Endothelial cell of hepatic sinusoid (primary cell): ENCODE measurements at regions not wholly inside any gene's neighbourhood (a gene's known extent, or its start where the extent isn't known, plus 50 kb on each side); places are given as distances from the start of the nearest gene placed in this dataset.
"Not testable (repeated sequence)": the region's sequence is repeated elsewhere in the genome, so short reads cannot be mapped to it uniquely, and the experiment has no call there.

Source experiments
- in situ Hi-C: cut with HindIII; loops from 2 replicates; pipeline ENCODE4 v1.10.0; 2017; ENCODE audit warnings: low sequenced_read_pairs

DNA sequence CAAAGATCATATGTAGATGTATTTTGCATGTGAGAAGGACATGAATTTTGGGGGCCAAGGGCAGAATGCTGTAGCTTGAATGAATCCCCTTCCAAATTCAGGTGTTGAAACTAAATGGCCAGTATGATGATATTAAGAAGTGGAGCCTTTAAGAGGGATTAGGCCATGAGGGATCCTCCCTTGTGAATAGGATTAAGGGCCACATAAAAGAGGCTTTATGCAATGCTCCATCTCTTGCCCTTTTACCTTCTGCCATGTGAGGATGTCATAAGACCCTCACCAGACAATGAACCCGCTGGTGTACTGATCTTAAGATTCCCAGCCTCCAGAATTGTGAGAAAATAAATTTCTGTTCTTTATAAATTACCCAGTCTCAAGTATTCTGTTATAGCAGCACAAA is 206.1 kb downstream of the YTHDC2 start:
- in situ Hi-C loops, result no loop called here

DNA sequence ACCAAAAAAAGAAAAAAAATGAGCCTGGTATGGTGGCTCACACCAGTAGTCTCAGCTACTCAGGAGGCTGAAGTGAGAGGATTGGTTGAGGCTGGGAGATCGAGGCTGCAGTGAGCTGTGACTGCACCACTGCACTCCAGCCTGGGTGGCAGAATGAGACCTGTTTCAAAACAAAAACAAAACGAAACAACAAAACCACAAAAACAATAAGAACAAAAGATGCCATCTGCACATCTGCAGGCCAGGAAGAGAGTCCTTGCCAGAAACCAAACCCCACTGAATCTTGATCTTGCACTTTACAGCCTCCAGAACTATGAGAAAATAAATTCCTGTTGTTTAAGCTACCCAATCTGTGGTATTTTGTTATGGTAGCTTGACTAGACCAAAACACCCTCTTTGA is 207.7 kb downstream of the YTHDC2 start:
- in situ Hi-C loops, result no loop called here

DNA sequence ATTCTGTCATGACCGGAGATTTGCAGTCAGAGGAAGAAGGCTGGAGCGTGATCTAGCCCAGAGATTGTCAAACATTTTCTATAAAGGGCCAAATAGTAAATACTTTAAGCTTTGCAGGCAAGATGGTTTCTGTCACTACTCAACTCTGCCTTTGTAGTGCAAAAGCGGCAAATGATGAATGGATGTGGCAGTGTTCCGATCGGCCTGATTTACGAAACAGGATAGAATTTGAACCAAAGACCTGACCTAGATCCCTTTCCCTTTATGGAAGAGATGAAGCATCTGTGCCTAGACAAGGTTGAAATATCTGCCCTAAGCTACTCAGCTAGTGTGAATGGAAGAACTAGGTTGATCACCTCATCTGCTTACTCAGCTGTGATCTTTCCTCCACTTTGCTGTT is 209.5 kb downstream of the YTHDC2 start:
- in situ Hi-C loops, result no loop called here

DNA sequence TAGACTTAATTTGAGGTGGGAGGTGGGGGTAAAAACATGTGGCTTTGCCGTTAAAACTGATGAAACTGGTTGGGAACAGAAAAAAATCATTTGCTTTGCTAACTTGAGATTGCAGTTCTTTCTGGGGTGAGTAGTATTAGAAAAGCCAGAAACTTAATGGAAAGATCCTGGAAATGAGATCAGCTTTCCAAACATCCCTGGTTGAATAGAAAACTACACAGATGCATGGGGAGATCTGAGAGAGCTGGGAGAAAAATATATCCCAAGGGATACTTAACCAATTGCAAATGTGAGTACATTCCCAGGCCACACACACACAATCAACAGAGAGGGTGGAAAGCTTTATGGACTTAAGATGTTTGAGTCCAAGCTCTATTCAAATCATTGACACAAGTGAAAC is 222.3 kb downstream of the YTHDC2 start:
- in situ Hi-C loops, result no loop called here

DNA sequence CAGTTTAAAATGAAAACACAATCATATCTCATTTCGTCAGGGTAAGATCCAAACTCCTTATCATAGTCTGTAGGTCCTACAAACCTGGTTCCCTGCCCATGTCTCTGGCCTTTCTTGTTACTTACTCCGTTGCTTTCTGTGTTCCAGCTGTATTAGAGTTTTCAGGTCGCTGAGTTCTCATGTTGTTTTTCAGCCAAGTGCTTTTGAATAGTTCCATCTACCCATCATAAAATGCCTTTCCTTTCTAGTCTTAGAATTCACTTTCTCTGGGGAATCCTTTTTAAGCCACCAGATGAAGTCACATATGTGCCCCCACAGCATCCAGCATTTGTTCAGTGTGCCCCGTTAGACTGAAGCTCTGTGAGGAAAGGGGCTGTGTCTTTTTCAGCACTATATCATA is 228.7 kb downstream of the YTHDC2 start:
- in situ Hi-C loops, result no loop called here

DNA sequence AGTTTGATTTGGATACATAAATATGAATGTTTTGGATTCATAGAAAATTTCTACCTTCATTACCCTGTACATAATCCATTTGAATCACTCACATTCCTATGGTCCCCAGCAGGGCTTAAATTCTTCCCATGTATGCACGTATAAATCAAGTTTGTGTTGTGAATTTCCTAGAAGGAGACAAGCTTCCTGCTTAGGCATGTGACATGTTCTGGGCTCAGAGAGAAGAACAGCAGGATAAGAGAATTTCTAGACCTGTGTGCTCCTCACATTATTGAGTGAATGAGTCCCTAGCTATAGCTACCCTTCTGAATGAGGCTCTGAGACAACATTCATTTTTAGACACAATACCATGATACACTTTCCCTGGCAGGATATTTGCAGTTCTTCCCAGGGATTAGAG is 229.1 kb downstream of the YTHDC2 start:
- in situ Hi-C loops, result no loop called here

DNA sequence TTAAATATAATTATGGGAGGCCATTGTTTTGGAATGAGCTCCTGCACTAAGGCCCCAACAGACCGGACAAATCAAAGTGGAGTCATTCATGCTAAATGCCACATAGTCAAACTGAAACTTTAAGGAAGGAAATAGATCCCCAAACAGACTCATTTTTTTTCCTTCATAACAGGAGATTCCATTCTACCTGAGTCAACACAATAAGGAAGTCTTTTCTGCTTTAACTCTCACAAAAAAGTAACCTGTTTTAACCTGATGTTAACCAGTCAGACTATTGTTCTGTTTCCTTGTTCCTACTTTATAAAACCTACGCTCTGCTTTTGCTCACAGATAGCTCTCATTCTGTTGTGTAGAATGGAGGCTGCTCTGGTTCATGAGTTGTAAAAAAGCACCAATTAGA is 234.9 kb downstream of the YTHDC2 start:
- in situ Hi-C loops, result no loop called here

DNA sequence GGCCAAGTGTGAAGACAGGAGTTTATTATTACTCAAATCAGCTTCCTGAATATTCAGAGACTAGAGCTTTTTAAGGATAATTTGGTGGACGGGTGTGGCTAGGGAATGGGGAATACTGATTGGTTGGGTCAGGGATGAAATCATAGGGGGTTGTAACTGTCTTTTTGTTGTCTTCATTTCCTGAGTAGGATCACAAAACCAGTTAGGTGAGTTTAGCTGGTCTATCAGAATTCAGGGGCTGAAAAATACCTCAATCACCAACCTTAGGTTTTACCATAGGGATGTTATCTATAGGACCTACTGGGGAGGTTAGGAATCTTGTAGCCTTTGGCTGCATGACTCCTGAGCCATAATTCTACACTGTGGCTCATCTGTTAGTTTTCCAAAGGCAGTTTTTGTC is 235.8 kb downstream of the YTHDC2 start:
- in situ Hi-C loops, result no loop called here

DNA sequence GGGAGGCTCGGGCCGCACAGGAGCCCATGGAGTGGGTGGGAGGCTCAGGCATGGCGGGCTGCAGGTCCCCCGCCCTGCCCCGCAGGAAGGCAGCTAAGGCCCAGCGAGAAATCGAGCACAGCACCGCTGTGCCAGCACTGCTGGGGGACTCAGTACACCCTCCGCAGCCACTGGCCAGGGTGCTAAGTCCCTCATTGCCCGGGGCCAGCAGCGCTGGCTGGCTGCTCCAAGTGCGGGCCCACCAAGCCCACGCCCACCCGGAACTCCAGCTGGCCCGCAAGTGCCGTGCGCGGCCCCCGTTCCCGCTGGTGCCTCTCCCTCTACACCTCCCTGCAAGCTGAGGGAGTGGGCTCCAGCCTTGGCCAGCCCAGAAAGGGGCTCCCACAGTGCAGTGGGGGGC is 239.7 kb downstream of the YTHDC2 start:
- in situ Hi-C loops, result not testable (repeated sequence)

DNA sequence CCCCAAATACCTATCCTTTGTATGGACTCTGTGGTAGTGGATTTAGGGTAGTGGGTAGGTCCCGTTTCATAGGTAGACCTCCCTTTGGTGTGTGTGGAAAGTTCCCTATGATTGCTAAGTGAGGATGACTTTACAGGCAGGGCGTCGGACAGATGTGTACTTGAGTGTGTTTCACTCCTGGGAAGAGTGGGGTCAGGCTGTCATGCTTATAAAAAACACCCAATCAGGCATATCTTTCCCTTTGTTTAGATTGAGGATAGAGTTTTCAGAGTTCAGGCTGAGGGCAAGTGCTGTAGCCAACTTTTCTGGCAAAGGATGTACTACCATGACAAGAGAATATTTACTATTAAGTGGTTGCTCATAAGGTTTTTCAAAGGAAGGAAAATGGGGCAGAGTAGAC is 242.0 kb downstream of the YTHDC2 start:
- in situ Hi-C loops, result loop anchor here (5.0 kb wide), 1 partner anchor 103 kb away; no protein-coding TSS in a partner anchor

DNA sequence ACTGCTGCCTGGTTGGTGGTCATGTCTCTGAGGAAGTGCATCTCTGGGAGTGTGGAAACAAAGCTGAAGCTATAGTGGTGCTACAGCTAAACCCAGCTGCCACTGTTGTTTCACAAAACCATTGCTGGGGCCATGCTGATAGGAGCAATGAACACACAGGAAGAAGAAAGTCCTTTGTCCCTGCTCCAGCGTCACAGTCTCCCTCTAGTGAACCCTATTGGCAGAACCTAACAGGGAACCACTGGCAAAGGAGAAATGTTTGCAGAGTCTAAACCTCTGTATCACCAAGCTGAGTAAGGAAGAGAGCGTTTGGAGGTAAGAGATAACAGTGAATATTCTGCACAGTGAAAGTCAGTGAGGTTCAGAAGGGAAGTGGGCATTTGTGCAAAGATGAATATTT is 244.0 kb downstream of the YTHDC2 start:
- in situ Hi-C loops, result loop anchor here (5.0 kb wide), 1 partner anchor 105 kb away; no protein-coding TSS in a partner anchor

DNA sequence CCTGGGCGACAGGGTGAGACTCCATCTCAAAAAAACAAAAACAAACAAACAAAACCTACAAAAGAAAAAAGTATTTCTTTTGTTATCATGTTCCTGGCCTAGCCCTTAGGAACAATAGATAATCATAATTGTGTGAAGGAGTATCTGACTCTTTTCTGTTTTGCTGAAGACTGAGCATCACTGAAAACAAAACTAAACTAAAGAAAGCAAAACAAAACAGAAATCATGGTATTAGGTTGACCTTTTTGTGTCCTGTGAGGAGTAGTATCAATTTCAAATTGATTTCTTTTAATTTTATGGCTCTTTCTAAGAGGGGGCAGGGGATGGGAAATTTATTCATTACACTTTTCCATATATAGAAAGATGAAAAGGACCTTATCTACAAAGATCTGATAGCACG is 246.0 kb downstream of the YTHDC2 start:
- in situ Hi-C loops, result loop anchor here (5.0 kb wide), 1 partner anchor 107 kb away; no protein-coding TSS in a partner anchor

DNA sequence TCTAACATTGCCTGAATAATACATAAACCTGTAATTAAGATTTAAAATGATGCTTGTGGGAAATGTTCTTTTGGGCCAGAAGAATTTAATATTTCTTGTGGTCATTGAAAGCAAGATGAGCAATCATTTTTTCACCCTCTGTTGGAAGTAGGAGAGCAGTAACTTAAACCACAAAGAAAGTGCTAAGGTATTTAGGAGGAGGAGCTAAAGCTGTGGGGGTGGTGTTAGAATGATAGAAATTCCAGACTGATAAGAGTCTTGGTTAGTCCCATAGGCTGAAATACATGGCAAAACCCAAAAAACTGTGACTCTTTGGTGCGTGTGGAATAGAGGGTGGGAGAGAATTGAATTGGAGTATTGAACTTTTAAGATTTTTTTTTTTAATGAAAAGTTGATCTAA is 247.0 kb downstream of the YTHDC2 start:
- in situ Hi-C loops, result no loop called here

DNA sequence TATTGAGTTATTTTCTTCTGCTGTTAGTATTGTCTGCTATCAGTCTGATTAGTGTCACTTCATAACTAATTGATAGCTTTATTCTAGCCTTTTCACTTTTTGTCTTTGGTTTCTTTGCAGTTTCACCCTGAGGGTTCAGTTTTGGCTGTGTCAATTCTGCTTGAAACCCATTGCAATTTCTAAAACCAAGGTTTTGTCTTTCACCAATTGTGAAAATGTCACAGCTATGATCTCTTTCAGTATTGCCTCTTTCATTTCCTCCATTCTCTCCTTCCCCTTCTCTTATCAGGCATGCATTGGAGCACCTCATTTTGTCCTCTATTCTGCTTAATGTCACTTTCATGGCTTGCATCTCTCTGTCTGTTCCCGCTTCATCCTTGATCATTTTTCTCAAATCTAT is 248.1 kb downstream of the YTHDC2 start:
- in situ Hi-C loops, result no loop called here

DNA sequence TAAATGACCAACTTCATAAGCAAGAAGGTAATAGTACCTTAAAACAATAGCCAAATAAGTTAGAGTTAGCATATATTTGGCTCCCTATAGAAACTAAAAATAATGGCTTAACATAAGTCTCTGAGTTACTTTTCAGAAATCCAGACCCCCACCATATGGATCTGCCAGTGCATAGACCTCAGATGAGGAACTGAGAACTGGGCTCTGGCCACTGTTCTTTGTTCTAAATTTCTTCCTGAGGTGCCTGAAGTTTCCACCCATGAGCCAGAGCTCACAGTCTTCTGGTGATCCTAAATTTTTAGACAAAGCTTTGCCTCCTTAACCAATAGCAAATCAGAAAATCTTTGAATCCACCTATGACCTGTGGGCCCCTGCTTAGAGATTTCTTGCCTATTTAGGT is 250.9 kb downstream of the YTHDC2 start:
- in situ Hi-C loops, result no loop called here

DNA sequence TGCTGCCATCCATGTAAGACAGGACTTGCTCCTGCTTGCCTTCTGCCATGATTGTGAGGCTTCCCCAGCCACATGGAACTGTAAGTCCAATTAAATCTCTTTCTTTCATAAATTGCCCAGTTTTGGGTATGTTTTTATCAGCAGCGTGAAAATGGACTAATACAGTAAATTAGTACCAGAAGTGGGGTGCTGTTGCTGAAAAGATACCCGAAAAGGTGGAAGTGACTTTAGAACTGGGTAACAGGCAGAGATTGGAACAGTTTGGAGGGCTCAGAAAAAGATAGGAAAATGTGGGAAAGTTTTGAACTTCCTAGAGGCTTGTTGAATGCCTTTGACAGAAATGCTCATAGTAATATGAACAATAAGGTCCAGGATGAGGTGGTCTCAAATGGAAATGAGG is 253.3 kb downstream of the YTHDC2 start:
- in situ Hi-C loops, result not testable (repeated sequence)

DNA sequence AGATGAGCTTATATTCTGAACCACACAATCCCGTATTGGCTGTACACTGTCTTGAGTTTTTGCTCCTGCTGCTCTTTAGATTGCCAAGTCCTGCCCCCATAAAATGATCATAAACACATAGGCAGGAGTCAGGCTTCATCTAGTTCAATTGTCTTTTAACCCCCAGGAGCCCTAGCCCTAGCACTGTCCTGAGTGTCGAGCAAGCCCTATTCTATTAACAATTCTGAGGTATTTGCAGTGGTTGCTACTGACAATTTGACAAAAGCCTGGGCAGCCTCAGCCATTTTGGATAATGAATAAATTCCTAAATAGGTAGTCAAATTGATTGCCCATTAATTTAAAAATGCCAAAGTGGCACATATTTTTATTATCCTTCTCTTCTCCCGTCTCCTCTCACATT is 257.2 kb downstream of the YTHDC2 start:
- in situ Hi-C loops, result no loop called here

DNA sequence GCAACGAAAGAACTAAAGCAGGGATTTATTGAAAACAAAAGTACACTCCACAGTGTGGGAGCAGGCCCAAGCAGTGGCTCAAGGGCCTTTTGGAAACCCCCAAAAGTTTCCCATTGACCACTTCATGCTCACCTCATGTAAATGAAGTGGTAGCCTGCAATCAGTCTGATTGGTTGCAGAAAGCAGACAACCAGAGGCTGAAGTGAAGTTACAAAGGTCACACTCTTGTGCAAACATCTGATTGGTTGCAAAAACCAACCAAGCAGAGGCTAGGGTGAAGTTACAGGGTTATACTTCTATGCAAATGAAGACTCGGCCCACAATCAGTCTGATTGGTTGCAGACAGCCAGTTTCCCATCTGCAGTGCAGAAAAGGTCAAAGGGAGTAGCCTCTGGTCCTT is 258.0 kb downstream of the YTHDC2 start:
- in situ Hi-C loops, result no loop called here

DNA sequence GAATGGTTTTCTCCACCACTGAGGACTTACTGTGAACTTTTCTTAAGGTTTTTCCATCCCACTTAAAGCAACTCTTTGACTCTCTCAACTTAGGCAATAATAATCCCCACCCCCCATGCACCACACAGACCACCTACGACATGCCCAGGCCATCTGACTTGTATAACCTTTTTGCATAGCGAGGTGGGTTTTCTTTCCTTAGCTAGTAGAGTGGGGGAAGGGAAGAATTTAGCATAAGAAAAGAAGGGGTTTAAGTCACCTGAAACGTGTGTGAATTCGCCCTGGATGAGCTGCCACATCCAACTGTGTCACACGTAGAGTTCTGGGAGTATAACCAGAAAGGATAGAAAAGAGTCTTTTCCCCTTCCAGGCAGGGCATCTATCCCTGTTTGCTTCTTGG is 262.7 kb downstream of the YTHDC2 start:
- in situ Hi-C loops, result no loop called here

DNA sequence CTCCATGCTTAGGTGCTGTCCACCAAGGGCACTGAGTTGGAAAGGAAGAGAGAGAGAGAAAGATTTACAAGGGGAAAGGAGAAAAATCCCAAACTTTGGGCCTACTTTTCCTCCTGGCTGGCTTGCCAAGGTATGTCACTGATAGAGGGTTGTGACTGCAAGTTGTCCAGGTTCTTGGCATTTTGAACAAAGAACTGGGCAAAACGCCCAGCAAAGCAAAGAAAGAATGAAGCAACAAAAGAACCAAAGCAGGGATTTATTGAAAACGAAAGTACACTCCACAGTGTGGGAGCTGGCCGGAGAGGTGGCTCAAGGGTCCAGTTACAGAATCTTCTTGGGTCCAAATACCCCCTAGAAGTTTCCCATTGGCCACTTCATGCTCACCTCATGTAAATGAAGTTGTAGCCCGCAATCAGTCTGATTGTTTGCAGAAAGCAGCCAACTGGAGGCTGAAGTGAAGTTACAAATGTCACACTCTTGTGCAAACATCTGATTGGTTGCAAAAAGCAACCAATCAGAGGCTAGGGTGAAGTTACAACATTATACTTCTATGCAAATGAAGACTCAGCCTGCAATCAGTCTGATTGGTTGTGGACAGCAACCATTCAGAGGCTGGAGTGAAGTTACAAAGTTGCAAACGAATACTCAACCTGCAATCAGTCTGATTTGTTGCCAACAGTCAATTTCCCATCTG is 263.5 kb downstream of the YTHDC2 start:
- in situ Hi-C loops, result no loop called here

DNA sequence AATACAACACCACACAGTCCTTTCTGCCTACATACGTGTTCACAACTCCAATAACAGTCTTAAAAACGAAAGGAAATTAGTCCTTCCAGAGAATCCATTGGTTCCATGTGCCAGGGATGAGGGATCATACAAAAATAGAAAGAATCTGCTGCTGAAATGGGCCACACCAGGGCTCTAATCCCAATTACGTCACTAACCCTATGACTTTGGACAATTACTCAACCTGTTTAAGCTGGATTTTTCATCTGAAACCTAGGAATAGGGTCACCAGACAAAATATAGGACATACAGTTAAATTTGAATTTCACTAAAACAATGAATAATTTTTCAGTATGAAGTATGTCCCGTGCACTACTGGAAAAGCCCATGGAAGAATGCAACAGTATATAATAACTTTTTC is 264.7 kb downstream of the YTHDC2 start:
- in situ Hi-C loops, result no loop called here

DNA sequence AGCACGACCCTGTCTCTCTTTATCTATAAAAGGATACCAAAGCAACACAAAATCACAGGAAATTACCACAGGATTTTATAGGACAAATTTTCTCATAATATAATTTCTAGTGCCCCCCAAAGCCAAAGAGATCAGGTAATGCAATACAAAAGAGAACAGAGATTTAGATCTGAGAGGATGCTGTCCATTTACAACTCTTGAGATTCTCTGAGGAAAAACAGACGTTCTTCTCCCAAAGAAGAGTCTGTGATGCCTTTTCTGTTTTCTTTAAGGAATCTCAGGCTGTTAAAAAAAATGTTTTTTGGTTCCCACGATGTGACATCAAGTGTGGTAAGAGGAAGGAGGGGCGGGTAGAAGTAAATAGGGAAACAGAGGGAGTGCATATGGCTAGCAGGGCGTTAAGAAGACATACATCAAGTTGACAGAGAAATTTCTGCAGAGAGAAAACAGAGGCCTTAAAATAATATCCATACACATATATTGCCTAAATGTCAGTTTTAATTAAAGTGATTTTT is 274.7 kb downstream of the YTHDC2 start:
- in situ Hi-C loops, result no loop called here

DNA sequence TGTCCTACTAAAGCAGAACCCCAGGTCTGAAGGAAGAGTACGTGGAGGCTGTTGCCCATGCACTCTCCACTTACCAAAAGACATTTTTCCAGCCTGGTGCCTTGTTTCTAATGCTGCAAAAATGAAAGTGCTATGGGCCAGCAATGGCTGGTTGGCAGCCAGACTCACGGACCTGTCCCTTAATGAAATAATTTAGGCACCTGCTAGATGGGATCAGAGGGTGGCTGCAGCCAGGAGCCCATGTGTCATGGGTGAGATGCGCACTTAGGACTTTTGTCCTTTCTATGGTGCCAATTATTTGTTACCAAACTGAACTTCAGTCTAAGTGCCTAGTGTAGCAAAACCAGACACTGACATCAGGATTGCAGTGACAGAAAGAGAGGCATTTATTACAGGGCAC is 276.3 kb downstream of the YTHDC2 start:
- in situ Hi-C loops, result no loop called here
